GM12878 (cell line): ENCODE measurements at regions not wholly inside any gene's neighbourhood (a gene's known extent, or its start where the extent isn't known, plus 50 kb on each side); places are given as distances from the start of the nearest gene placed in this dataset.

Experiments used
- ATAC-seq: fragments of 200-7000 bp; cut with Tn5 transposase; 3 replicates; pipeline ENCODE4 v1.9.1; 2020; ENCODE audit warnings: mild to moderate bottlenecking, moderate library complexity
- BruUV-seq: library from RNA; stranded (reverse); fragments of 400-500 nt; replicated peaks from 2 replicates; lab custom pipeline; 2021; lab: Mats Ljungman, UMichigan
- CTCF ChIA-PET: fragments of 300-600 bp; sonication (Branson Sonifier 250); formaldehyde crosslinking; extraction: SDS; loops from one replicate; lab custom pipeline; 2021; ENCODE audit warnings: inconsistent platforms; lab: Yijun Ruan, JAX
- POLR2A ChIA-PET: fragments of 350-600 bp; formaldehyde crosslinking; extraction: SDS; loops from one replicate; lab custom pipeline; 2021; ENCODE audit warnings: inconsistent platforms; lab: Charles Lee
- RAD21 ChIA-PET: fragments of 300-600 bp; sonication (Branson Sonifier 250); formaldehyde crosslinking; loops from one replicate; lab custom pipeline; 2023; ENCODE audit warnings: antibody characterized with exemption; ENCODE audit not compliant: unreplicated experiment; lab: Charles Lee
- SMC1A ChIA-PET: fragments of 300-600 bp; sonication (Branson Sonifier 250); formaldehyde crosslinking; loops from one replicate; lab custom pipeline; 2023; ENCODE audit not compliant: unreplicated experiment, uncharacterized antibody; lab: Charles Lee
- DNase-seq: peaks from one replicate; pipeline ENCODE4 v3.0.0-alpha.2; 2011; ENCODE audit warnings: low read depth, low spot score
- FAIRE-seq: peaks from 3 replicates; lab custom pipeline; 2011; peaks lifted over from hg19 to GRCh38; lab: Jason Lieb, UNC
- H2AFZ ChIP-seq: 2 replicates; pipeline ENCODE4 v1.6.0; 2011; ENCODE audit warnings: low read depth, low read length, control low read depth; ENCODE audit not compliant: control insufficient read depth
- H3K27ac ChIP-seq: 2 replicates; pipeline ENCODE4 v1.5.1; 2011; ENCODE audit warnings: control low read depth; ENCODE audit not compliant: control insufficient read depth, insufficient read depth
- H3K27me3 ChIP-seq, 2 experiments: replicated peaks in 1 of 2; 2 replicates each; pipeline versions ENCODE4 v1.6.0 to v1.6.1; 2011; ENCODE audit warnings: low read length in 1 of 2; ENCODE audit not compliant: control insufficient read depth in 2 of 2, insufficient read depth in 2 of 2
- H3K36me3 ChIP-seq, 2 experiments: 2 replicates each; pipeline ENCODE4 v1.5.1; 2011; ENCODE audit warnings: low read length in 1 of 2; ENCODE audit not compliant: control insufficient read depth in 2 of 2, insufficient read depth in 2 of 2
- H3K4me1 ChIP-seq: 2 replicates; pipeline ENCODE4 v1.6.1; 2011; ENCODE audit warnings: mild to moderate bottlenecking, low read length, moderate library complexity, mixed read lengths; ENCODE audit not compliant: control insufficient read depth, insufficient read depth
- H3K4me2 ChIP-seq: 2 replicates; pipeline ENCODE4 v1.6.0; 2011; ENCODE audit warnings: control low read depth; ENCODE audit not compliant: control insufficient read depth, insufficient read depth
- H3K4me3 ChIP-seq: fragments of 200-600 bp; sonication (generic); 2 replicates; pipeline ENCODE4 v1.5.1; 2016
- H3K79me2 ChIP-seq: 2 replicates; pipeline ENCODE4 v1.6.0; 2011; ENCODE audit warnings: low read length; ENCODE audit not compliant: control insufficient read depth, insufficient read depth
- H3K9ac ChIP-seq: 2 replicates; pipeline ENCODE4 v1.8.0; 2011; ENCODE audit warnings: low read length, control low read depth, mixed read lengths; ENCODE audit not compliant: control insufficient read depth, insufficient read depth
- H3K9me3 ChIP-seq: replicated peaks from 3 replicates; pipeline ENCODE4 v1.5.1; 2011; ENCODE audit warnings: mild to moderate bottlenecking, low read length; ENCODE audit not compliant: control insufficient read depth, insufficient read depth
- H4K20me1 ChIP-seq: 2 replicates; pipeline ENCODE4 v1.6.0; 2011; ENCODE audit not compliant: control insufficient read depth, insufficient read depth
- BMI1 ChIP-seq: fragments of 450-650 bp; IDR thresholded peaks from 2 replicates; pipeline ENCODE4 v1.6.1; 2016; ENCODE audit warnings: mild to moderate bottlenecking, moderate library complexity, borderline replicate concordance
- CHD2 ChIP-seq: IDR thresholded peaks from 2 replicates; pipeline ENCODE4 v1.6.1; 2011; ENCODE audit warnings: low read depth, low read length, improper control_type of control experiment, borderline replicate concordance
- MEF2A ChIP-seq: IDR thresholded peaks from 2 replicates; pipeline ENCODE4 v1.6.1; 2011; ENCODE audit warnings: low read depth, mild to moderate bottlenecking, low read length, moderate library complexity; ENCODE audit not compliant: insufficient read depth
- NFIC ChIP-seq: IDR thresholded peaks from 2 replicates; pipeline ENCODE4 v1.6.1; 2012; ENCODE audit warnings: low read depth, mild to moderate bottlenecking, inconsistent platforms, low read length, moderate library complexity
- NFYA ChIP-seq: IDR thresholded peaks from 2 replicates; pipeline ENCODE4 v1.6.1; 2011; ENCODE audit warnings: low read depth, mild to moderate bottlenecking, low read length, improper control_type of control experiment, borderline replicate concordance
- REST ChIP-seq: IDR thresholded peaks from 2 replicates; pipeline ENCODE4 v1.6.1; 2012; ENCODE audit warnings: mild to moderate bottlenecking, low read depth, low read length
- SKIL ChIP-seq: fragments of 450-650 bp; IDR thresholded peaks from 2 replicates; pipeline ENCODE4 v1.6.1; 2017; ENCODE audit warnings: mild to moderate bottlenecking, low read depth, inconsistent platforms; ENCODE audit not compliant: poor library complexity, severe bottlenecking
- YY1 ChIP-seq: IDR thresholded peaks from 2 replicates; pipeline ENCODE4 v1.6.1; 2011; ENCODE audit warnings: low read depth, mild to moderate bottlenecking, low read length
- ZNF384 ChIP-seq: IDR thresholded peaks from 2 replicates; pipeline ENCODE4 v1.6.1; 2012; ENCODE audit warnings: low read depth, mild to moderate bottlenecking, low read length, improper control_type of control experiment, borderline replicate concordance
- WGBS: methylation state at CpG from one replicate; pipeline ENCODE4 v1.1.6; 2016; ENCODE audit warnings: low lambda C conversion rate; ENCODE audit not compliant: insufficient replicate concordance, insufficient coverage; ENCODE audit errors: missing lambda C conversion rate; 5-methylcytosine and 5-hydroxymethylcytosine counted together
- in situ Hi-C: fragments of 300-500 bp; cut with MboI; formaldehyde crosslinking; loops from 9 replicates; pipeline ENCODE4 v1.14.3; 2018; ENCODE audit warnings: mixed read lengths
- intact Hi-C: fragments of 100-400 bp; cut with micrococcal nuclease; formaldehyde crosslinking; loops from one replicate; pipeline ENCODE4 v1.14.2; 2022; ENCODE audit not compliant: unreplicated experiment

GRCh38 chr4:186861317-186861716 lies 137.7 kb upstream of the FAT1 start:
- RAD21 ChIA-PET = no interaction called here
- POLR2A ChIA-PET = no interaction called here
- in situ Hi-C loops (no loop called here), intact Hi-C loops (no loop called here)
- Histone ChIP-seq H3K9ac (no peak overlapping the region), H3K4me2 (no peak overlapping the region), H3K27me3 (no peaks in the 10 kb centered on the region), H3K27ac (no peak overlapping the region), H3K4me1 (no peaks in the 10 kb centered on the region), H3K4me3 (no peak overlapping the region), H3K36me3 (no peaks in the 10 kb centered on the region), H3K9me3 (no peaks in the 10 kb centered on the region; the same call in 2 of the 3 replicates), H2AFZ (no peak overlapping the region), H4K20me1 (no peaks in the 10 kb centered on the region), H3K79me2 (no peaks in the 10 kb centered on the region)
- CTCF ChIA-PET = interaction anchor here (0.7 kb wide), 1 partner anchor 56 kb away, joined by 3 read pairs; no protein-coding TSS in a partner anchor
- no TSS peak for BruUV-seq
- no peak for ATAC-seq
- TF ChIP-seq CHD2 (no peak), NFIC (no peak), BMI1 (no peak), MEF2A (no peak), NFYA (no peak), SKIL (no peak)
- no peak for DNase-seq
- no peak for FAIRE-seq
- SMC1A ChIA-PET = interaction anchor here (1.2 to 1.5 kb wide), 2 partner anchors 12 to 39 kb away, joined by 3 read pairs; no protein-coding TSS in a partner anchor

GRCh38 chr4:186871856-186872255 lies 148.2 kb upstream of the FAT1 start:
- H3K4me3 ChIP-seq = no peak overlapping the region
- H3K4me1 ChIP-seq = no peaks in the 10 kb centered on the region
- no peaks in the 10 kb centered on the region for H3K36me3 ChIP-seq
- H3K9ac ChIP-seq = no peak overlapping the region
- ATAC-seq (no peak), DNase-seq (no peak), FAIRE-seq (no peak)
- H3K27me3 ChIP-seq = no peaks in the 10 kb centered on the region
- ChIA-PET POLR2A (no interaction called here), RAD21 (no interaction called here), CTCF (no interaction called here), SMC1A (no interaction called here)
- intact Hi-C loops (no loop called here), in situ Hi-C loops (no loop called here)
- H2AFZ ChIP-seq = no peak overlapping the region
- no peak overlapping the region for H3K4me2 ChIP-seq
- H4K20me1 ChIP-seq = no peaks in the 10 kb centered on the region
- BruUV-seq = no TSS peak
- H3K9me3 ChIP-seq = no peaks in the 10 kb centered on the region
- no peaks in the 10 kb centered on the region for H3K79me2 ChIP-seq
- 46% methylated on average over 3 of the region's 3 CpGs for WGBS
- no peak overlapping the region for H3K27ac ChIP-seq
- TF ChIP-seq YY1 (no peak), ZNF384 (no peak), REST (no peak), SKIL (no peak), MEF2A (no peak)
